HEK293 (cell line): ENCODE measurements at regions not wholly inside any gene's neighbourhood (a gene's known extent, or its start where the extent isn't known, plus 50 kb on each side); places are given as distances from the start of the nearest gene placed in this dataset.

Experiments used
- CTCF ChIA-PET: fragments of 350-600 bp; formaldehyde crosslinking; extraction: SDS; loops from one replicate; lab custom pipeline; 2021; ENCODE audit warnings: antibody characterized with exemption; lab: Yijun Ruan, JAX
- POLR2A ChIA-PET: fragments of 300-600 bp; formaldehyde crosslinking; extraction: SDS; loops from one replicate; lab custom pipeline; 2020; ENCODE audit warnings: antibody characterized with exemption, inconsistent platforms; lab: Yijun Ruan, JAX
- H3K27ac ChIP-seq: fragments of 200-500 bp; sonication (Bioruptor generic); 2 replicates; pipeline ENCODE4 v1.5.1; 2014; ENCODE audit warnings: low read depth, low read length, control low read depth, inconsistent platforms; ENCODE audit errors: extremely low read depth
- H3K36me3 ChIP-seq, 2 experiments: fragments of 200-500 bp in 1 of 2; sonication (Bioruptor generic) in 1 of 2; 1 replicate in 1 of 2; 2 replicates in 1 of 2; pipeline ENCODE4 v1.5.1; 2014 to 2017; ENCODE audit warnings: inconsistent platforms in 2 of 2, low read length in 2 of 2; ENCODE audit not compliant: control insufficient read depth in 2 of 2, insufficient read depth in 1 of 2
- H3K4me1 ChIP-seq: fragments of 200-500 bp; sonication (Bioruptor generic); 2 replicates; pipeline ENCODE4 v1.5.1; 2014; ENCODE audit warnings: mild to moderate bottlenecking, low read length, inconsistent platforms; ENCODE audit not compliant: control insufficient read depth, insufficient read depth
- H3K4me3 ChIP-seq: 2 replicates; pipeline ENCODE4 v1.5.1; 2011; ENCODE audit warnings: low read depth, mild to moderate bottlenecking, control low read depth, low read length, moderate library complexity
- H3K9me3 ChIP-seq: fragments of 200-500 bp; sonication (Bioruptor generic); 2 replicates; pipeline ENCODE4 v1.5.1; 2014; ENCODE audit warnings: low read depth, low read length, inconsistent platforms; ENCODE audit not compliant: control insufficient read depth, insufficient read depth
- KLF9 ChIP-seq: fragments of 450-650 bp; formaldehyde crosslinking; IDR thresholded peaks from 2 replicates; pipeline ENCODE4 v1.5.1; 2016; ENCODE audit warnings: missing biosample characterization, missing genetic modification characterization, low read depth
- MZF1 ChIP-seq: fragments of 450-650 bp; formaldehyde crosslinking; IDR thresholded peaks from 2 replicates; pipeline ENCODE4 v1.5.1; 2017; ENCODE audit warnings: missing biosample characterization, missing genetic modification characterization, borderline replicate concordance
- ZBTB20 ChIP-seq: fragments of 450-650 bp; formaldehyde crosslinking; IDR thresholded peaks from 2 replicates; pipeline ENCODE4 v1.5.1; 2016; ENCODE audit warnings: missing biosample characterization, missing genetic modification characterization
- ZFP41 ChIP-seq: fragments of 450-650 bp; formaldehyde crosslinking; IDR thresholded peaks from 2 replicates; pipeline ENCODE4 v1.5.1; 2016; ENCODE audit warnings: missing biosample characterization, missing genetic modification characterization, borderline replicate concordance
- ZNF155 ChIP-seq: fragments of 450-650 bp; formaldehyde crosslinking; IDR thresholded peaks from 2 replicates; pipeline ENCODE4 v1.5.1; 2016; ENCODE audit warnings: missing biosample characterization, missing genetic modification characterization
- ZNF157 ChIP-seq: fragments of 450-650 bp; formaldehyde crosslinking; IDR thresholded peaks from 2 replicates; pipeline ENCODE4 v1.5.1; 2016; ENCODE audit warnings: missing biosample characterization, missing genetic modification characterization
- ZNF350 ChIP-seq: fragments of 450-650 bp; formaldehyde crosslinking; IDR thresholded peaks from 2 replicates; pipeline ENCODE4 v1.5.0; 2017; ENCODE audit warnings: missing biosample characterization, mild to moderate bottlenecking, missing genetic modification characterization
- ZNF366 ChIP-seq: fragments of 450-650 bp; formaldehyde crosslinking; conservative IDR thresholded peaks from 2 replicates; pipeline ENCODE4 v1.5.1; 2016; ENCODE audit warnings: missing biosample characterization, missing genetic modification characterization
- ZNF510 ChIP-seq: fragments of 450-650 bp; formaldehyde crosslinking; IDR thresholded peaks from 2 replicates; pipeline ENCODE4 v1.5.1; 2018; ENCODE audit warnings: mild to moderate bottlenecking, missing genetic modification characterization, missing biosample characterization; ENCODE audit not compliant: insufficient replicate concordance
- ZNF514 ChIP-seq: fragments of 450-650 bp; formaldehyde crosslinking; IDR thresholded peaks from 2 replicates; pipeline ENCODE4 v1.5.1; 2016; ENCODE audit warnings: missing biosample characterization, missing genetic modification characterization
- ZNF555 ChIP-seq: fragments of 450-650 bp; formaldehyde crosslinking; conservative IDR thresholded peaks from 2 replicates; pipeline ENCODE4 v1.5.1; 2017; ENCODE audit warnings: missing biosample characterization, mild to moderate bottlenecking, missing genetic modification characterization, inconsistent platforms
- TF ChIP-seq, protein P1 (sequence below): fragments of 450-650 bp; formaldehyde crosslinking; IDR thresholded peaks from 2 replicates; pipeline ENCODE4 v1.5.1; 2016; ENCODE audit warnings: missing biosample characterization, missing genetic modification characterization, borderline replicate concordance
- TF ChIP-seq, protein P2 (sequence below): fragments of 450-650 bp; formaldehyde crosslinking; IDR thresholded peaks from 2 replicates; pipeline ENCODE4 v1.5.1; 2016; ENCODE audit warnings: missing biosample characterization, missing genetic modification characterization
- TF ChIP-seq, protein P3 (sequence below): fragments of 450-650 bp; formaldehyde crosslinking; IDR thresholded peaks from 2 replicates; pipeline ENCODE4 v1.5.1; 2016; ENCODE audit warnings: missing biosample characterization, missing genetic modification characterization
- TF ChIP-seq, protein P4 (sequence below): fragments of 450-650 bp; formaldehyde crosslinking; conservative IDR thresholded peaks from 2 replicates; pipeline ENCODE4 v1.5.1; 2016; ENCODE audit warnings: low read depth, missing biosample characterization, missing genetic modification characterization

DNA sequence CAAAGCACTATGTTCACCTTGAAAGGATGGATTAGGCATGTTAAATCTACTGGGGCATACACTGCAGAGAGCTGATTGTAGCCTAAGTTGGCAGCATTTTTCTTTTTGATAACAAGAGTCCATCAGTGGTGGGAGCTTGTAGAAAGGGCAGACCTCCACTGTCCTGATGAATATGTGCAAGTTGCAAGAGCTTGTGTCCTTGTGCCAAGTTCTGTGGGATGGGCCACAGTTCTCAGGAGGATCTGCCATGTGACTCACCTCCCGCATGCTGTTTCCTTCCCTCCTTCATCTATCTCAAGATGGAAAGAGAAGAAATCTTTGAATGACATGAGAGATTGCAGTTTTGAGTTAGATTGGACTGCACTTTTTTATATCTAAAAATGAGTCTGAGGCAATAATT, 58.3 kb upstream of the GGTLC1 start:
- TF ChIP-seq ZNF366 (tag by site-specific recombination) (no peak), KLF9 (tag by site-specific recombination) (no peak), ZNF555 (no peak), MZF1 (tag by site-specific recombination) (no peak), ZNF350 (tag by site-specific recombination) (no peak), ZFP41 (tag by site-specific recombination) (no peak), ZNF510 (no peak)
- TF ChIP-seq, protein P1, sequence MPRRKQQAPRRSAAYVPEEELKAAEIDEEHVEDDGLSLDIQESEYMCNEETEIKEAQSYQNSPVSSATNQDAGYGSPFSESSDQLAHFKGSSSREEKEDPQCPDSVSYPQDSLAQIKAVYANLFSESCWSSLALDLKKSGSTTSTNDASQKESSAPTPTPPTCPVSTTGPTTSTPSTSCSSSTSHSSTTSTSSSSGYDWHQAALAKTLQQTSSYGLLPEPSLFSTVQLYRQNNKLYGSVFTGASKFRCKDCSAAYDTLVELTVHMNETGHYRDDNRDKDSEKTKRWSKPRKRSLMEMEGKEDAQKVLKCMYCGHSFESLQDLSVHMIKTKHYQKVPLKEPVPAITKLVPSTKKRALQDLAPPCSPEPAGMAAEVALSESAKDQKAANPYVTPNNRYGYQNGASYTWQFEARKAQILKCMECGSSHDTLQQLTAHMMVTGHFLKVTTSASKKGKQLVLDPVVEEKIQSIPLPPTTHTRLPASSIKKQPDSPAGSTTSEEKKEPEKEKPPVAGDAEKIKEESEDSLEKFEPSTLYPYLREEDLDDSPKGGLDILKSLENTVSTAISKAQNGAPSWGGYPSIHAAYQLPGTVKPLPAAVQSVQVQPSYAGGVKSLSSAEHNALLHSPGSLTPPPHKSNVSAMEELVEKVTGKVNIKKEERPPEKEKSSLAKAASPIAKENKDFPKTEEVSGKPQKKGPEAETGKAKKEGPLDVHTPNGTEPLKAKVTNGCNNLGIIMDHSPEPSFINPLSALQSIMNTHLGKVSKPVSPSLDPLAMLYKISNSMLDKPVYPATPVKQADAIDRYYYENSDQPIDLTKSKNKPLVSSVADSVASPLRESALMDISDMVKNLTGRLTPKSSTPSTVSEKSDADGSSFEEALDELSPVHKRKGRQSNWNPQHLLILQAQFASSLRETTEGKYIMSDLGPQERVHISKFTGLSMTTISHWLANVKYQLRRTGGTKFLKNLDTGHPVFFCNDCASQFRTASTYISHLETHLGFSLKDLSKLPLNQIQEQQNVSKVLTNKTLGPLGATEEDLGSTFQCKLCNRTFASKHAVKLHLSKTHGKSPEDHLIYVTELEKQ (tag by site-specific recombination) = no peak
- TF ChIP-seq, protein P2, sequence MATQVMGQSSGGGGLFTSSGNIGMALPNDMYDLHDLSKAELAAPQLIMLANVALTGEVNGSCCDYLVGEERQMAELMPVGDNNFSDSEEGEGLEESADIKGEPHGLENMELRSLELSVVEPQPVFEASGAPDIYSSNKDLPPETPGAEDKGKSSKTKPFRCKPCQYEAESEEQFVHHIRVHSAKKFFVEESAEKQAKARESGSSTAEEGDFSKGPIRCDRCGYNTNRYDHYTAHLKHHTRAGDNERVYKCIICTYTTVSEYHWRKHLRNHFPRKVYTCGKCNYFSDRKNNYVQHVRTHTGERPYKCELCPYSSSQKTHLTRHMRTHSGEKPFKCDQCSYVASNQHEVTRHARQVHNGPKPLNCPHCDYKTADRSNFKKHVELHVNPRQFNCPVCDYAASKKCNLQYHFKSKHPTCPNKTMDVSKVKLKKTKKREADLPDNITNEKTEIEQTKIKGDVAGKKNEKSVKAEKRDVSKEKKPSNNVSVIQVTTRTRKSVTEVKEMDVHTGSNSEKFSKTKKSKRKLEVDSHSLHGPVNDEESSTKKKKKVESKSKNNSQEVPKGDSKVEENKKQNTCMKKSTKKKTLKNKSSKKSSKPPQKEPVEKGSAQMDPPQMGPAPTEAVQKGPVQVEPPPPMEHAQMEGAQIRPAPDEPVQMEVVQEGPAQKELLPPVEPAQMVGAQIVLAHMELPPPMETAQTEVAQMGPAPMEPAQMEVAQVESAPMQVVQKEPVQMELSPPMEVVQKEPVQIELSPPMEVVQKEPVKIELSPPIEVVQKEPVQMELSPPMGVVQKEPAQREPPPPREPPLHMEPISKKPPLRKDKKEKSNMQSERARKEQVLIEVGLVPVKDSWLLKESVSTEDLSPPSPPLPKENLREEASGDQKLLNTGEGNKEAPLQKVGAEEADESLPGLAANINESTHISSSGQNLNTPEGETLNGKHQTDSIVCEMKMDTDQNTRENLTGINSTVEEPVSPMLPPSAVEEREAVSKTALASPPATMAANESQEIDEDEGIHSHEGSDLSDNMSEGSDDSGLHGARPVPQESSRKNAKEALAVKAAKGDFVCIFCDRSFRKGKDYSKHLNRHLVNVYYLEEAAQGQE = no peak
- TF ChIP-seq, all 188 proteins: peak for 0
- H3K36me3 ChIP-seq = no peaks in the 10 kb centered on the region
- CTCF ChIA-PET = interaction anchor here (0.6 to 1.0 kb wide), 4 partner anchors 11 to 225 kb away, joined by 3 to 8 read pairs (median 4); no protein-coding TSS in a partner anchor
- H3K4me1 ChIP-seq = no peaks in the 10 kb centered on the region
- H3K9me3 ChIP-seq = no peaks in the 10 kb centered on the region
- H3K4me3 ChIP-seq = no peak overlapping the region
- POLR2A ChIA-PET = no interaction called here
- no peak overlapping the region for H3K27ac ChIP-seq

DNA sequence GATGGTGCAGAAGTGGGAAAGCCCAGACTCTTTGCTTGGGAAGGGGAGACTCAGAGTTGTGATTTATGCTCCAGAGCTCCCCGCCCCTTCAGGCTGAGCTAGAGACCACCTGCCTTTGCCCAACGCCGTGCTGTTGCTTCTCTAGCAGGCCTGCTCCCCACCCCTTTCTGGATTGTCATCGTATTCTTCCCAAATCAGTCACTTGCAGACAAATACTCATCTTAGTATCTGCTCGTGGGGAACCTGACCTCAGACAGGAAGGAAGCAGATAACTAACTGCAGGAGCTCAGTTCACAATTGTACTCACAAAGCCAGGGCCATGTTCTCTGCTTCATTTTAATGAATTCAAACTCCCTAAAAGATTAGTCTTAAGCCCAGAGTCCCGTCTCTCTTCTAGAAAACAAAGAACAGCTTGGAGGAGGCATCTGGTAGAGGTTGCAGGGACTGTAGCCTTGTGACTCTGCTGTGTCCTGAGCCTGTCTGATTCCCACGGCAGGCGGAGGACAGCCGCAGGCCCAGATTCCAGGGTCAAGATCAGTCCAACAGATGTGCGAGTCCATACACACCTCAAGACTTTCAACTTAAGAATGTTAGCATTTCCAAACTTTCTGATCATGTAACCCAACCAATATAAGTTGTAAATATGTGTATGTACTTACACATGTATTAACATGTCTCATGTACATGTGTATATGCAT, 57.2 kb upstream of the GGTLC1 start:
- Histone ChIP-seq H3K4me1 (no peaks in the 10 kb centered on the region), H3K27ac (no peak overlapping the region), H3K36me3 (no peaks in the 10 kb centered on the region), H3K9me3 (no peaks in the 10 kb centered on the region), H3K4me3 (no peak overlapping the region)
- POLR2A ChIA-PET = no interaction called here
- CTCF ChIA-PET = interaction anchor here (1.0 kb wide), 1 partner anchor 21 kb away, joined by 3 read pairs; no protein-coding TSS in a partner anchor
- TF ChIP-seq ZNF157 (tag by site-specific recombination) (no peak), ZNF514 (tag by site-specific recombination) (no peak), ZNF155 (tag by site-specific recombination) (no peak), ZBTB20 (tag by site-specific recombination) (no peak)
- TF ChIP-seq, protein P3, sequence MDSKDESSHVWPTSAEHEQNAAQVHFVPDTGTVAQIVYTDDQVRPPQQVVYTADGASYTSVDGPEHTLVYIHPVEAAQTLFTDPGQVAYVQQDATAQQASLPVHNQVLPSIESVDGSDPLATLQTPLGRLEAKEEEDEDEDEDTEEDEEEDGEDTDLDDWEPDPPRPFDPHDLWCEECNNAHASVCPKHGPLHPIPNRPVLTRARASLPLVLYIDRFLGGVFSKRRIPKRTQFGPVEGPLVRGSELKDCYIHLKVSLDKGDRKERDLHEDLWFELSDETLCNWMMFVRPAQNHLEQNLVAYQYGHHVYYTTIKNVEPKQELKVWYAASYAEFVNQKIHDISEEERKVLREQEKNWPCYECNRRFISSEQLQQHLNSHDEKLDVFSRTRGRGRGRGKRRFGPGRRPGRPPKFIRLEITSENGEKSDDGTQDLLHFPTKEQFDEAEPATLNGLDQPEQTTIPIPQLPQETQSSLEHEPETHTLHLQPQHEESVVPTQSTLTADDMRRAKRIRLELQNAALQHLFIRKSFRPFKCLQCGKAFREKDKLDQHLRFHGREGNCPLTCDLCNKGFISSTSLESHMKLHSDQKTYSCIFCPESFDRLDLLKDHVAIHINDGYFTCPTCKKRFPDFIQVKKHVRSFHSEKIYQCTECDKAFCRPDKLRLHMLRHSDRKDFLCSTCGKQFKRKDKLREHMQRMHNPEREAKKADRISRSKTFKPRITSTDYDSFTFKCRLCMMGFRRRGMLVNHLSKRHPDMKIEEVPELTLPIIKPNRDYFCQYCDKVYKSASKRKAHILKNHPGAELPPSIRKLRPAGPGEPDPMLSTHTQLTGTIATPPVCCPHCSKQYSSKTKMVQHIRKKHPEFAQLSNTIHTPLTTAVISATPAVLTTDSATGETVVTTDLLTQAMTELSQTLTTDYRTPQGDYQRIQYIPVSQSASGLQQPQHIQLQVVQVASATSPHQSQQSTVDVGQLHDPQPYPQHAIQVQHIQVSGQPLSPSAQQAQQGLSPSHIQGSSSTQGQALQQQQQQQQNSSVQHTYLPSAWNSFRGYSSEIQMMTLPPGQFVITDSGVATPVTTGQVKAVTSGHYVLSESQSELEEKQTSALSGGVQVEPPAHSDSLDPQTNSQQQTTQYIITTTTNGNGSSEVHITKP (tag by site-specific recombination) = no peak
- TF ChIP-seq, protein P4, sequence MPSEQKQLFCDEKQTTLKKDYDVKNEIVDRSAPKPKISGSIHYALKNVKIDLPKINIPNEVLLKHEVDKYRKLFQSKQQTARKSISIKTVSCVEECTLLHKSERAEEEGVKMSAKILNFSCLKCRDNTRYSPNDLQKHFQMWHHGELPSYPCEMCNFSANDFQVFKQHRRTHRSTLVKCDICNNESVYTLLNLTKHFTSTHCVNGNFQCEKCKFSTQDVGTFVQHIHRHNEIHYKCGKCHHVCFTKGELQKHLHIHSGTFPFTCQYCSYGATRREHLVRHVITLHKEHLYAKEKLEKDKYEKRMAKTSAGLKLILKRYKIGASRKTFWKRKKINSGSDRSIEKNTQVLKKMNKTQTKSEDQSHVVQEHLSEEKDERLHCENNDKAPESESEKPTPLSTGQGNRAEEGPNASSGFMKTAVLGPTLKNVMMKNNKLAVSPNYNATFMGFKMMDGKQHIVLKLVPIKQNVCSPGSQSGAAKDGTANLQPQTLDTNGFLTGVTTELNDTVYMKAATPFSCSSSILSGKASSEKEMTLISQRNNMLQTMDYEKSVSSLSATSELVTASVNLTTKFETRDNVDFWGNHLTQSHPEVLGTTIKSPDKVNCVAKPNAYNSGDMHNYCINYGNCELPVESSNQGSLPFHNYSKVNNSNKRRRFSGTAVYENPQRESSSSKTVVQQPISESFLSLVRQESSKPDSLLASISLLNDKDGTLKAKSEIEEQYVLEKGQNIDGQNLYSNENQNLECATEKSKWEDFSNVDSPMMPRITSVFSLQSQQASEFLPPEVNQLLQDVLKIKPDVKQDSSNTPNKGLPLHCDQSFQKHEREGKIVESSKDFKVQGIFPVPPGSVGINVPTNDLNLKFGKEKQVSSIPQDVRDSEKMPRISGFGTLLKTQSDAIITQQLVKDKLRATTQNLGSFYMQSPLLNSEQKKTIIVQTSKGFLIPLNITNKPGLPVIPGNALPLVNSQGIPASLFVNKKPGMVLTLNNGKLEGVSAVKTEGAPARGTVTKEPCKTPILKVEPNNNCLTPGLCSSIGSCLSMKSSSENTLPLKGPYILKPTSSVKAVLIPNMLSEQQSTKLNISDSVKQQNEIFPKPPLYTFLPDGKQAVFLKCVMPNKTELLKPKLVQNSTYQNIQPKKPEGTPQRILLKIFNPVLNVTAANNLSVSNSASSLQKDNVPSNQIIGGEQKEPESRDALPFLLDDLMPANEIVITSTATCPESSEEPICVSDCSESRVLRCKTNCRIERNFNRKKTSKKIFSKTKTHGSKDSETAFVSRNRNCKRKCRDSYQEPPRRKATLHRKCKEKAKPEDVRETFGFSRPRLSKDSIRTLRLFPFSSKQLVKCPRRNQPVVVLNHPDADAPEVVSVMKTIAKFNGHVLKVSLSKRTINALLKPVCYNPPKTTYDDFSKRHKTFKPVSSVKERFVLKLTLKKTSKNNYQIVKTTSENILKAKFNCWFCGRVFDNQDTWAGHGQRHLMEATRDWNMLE = no peak
